ENCODE measurements at regions not wholly inside any gene's neighbourhood (a gene's known extent, or its start where the extent isn't known, plus 50 kb on each side); places are given as distances from the start of the nearest gene placed in this dataset.

GRCh38 chr6:91565207-91565606 is 978.3 kb upstream of the MAP3K7 start:
- no peak for TF ChIP-seq MAX (IDR thresholded peaks at IDR 0.05)
- TF ChIP-seq POLR2A (IDR thresholded peaks at IDR 0.05; ENCODE audit: low read length) = no peak
- TF ChIP-seq CTCF (IDR thresholded peaks at IDR 0.05) = no peak
- no peak for TF ChIP-seq MYC (IDR thresholded peaks at IDR 0.05; ENCODE audit: borderline replicate concordance, low read length)
- no peak for TF ChIP-seq JUN (IDR thresholded peaks at IDR 0.05)
- TF ChIP-seq, protein P1, sequence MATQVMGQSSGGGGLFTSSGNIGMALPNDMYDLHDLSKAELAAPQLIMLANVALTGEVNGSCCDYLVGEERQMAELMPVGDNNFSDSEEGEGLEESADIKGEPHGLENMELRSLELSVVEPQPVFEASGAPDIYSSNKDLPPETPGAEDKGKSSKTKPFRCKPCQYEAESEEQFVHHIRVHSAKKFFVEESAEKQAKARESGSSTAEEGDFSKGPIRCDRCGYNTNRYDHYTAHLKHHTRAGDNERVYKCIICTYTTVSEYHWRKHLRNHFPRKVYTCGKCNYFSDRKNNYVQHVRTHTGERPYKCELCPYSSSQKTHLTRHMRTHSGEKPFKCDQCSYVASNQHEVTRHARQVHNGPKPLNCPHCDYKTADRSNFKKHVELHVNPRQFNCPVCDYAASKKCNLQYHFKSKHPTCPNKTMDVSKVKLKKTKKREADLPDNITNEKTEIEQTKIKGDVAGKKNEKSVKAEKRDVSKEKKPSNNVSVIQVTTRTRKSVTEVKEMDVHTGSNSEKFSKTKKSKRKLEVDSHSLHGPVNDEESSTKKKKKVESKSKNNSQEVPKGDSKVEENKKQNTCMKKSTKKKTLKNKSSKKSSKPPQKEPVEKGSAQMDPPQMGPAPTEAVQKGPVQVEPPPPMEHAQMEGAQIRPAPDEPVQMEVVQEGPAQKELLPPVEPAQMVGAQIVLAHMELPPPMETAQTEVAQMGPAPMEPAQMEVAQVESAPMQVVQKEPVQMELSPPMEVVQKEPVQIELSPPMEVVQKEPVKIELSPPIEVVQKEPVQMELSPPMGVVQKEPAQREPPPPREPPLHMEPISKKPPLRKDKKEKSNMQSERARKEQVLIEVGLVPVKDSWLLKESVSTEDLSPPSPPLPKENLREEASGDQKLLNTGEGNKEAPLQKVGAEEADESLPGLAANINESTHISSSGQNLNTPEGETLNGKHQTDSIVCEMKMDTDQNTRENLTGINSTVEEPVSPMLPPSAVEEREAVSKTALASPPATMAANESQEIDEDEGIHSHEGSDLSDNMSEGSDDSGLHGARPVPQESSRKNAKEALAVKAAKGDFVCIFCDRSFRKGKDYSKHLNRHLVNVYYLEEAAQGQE (IDR thresholded peaks at IDR 0.05) = no peak
- TF ChIP-seq MAZ (IDR thresholded peaks at IDR 0.05; ENCODE audit: borderline replicate concordance, low read depth, low read length) = no peak
- no peak for TF ChIP-seq ELK1 (IDR thresholded peaks at IDR 0.05; ENCODE audit: low read depth, low read length)
- no peak for TF ChIP-seq CEBPB (IDR thresholded peaks at IDR 0.05)
- no peak for TF ChIP-seq USF2 (IDR thresholded peaks at IDR 0.05)
- TF ChIP-seq, protein P2, sequence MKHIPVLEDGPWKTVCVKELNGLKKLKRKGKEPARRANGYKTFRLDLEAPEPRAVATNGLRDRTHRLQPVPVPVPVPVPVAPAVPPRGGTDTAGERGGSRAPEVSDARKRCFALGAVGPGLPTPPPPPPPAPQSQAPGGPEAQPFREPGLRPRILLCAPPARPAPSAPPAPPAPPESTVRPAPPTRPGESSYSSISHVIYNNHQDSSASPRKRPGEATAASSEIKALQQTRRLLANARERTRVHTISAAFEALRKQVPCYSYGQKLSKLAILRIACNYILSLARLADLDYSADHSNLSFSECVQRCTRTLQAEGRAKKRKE (CRISPR knock-in tag; IDR thresholded peaks at IDR 0.05; ENCODE audit: low read depth) = no peak
- no peak for TF ChIP-seq NR3C1 (IDR thresholded peaks at IDR 0.05)
